GM19463 (cell line): ENCODE measurements at regions not wholly inside any gene's neighbourhood (a gene's known extent, or its start where the extent isn't known, plus 50 kb on each side); places are given as distances from the start of the nearest gene placed in this dataset.
"Not testable (repeated sequence)": the region's sequence is repeated elsewhere in the genome, so short reads cannot be mapped to it uniquely, and the experiment has no call there.

Experiments used
- ATAC-seq: cut with Tn5 transposase; IDR thresholded peaks from one replicate; pipeline ENCODE4 v1.9.1; 2021; ENCODE audit warnings: mild to moderate bottlenecking, moderate library complexity; ENCODE audit not compliant: unreplicated experiment

DNA sequence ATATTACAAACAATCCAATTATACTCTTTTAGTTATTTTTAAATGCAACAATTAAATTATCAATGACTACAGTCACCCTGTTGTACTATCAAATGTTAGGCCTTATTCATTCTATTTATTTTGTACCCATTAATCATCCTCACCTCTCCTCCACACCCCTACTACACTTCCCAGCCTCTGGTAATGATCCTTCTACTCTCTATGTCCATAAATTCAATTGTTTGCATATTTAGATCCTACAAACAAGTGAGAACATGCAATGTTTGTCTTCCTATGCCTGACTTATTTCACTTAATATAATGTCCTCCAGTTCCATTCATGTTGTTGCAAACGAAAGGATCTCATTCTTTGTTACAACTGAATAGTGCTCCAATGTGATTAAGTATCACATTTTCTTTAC, 1414.6 kb downstream of the SLITRK1 start:
- ATAC-seq, result no peak

DNA sequence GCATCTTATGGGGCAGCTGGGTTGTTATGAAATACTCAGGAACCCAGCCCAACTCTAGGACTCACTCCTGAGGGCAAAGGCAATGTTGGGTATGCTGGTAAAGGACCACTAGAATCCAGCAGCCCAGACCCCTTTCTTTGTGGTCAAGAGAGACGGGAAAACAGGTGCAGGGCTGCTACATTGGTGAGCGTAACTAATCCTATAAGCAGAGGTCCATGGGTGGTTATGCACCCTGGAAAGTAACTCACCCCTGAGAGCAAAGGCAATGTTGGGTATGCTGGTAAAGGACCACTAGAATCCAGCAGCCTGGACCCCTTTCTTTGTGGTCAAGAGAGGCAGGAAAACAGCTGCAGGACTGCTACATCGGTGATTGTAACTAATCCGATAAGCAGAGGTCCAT, 1422.7 kb downstream of the SLITRK1 start:
- not testable (repeated sequence) for ATAC-seq

- no peak for ATAC-seq
Observed at GRCh38 chr13:82458169-82458568, 1424.1 kb downstream of the SLITRK1 start.

DNA sequence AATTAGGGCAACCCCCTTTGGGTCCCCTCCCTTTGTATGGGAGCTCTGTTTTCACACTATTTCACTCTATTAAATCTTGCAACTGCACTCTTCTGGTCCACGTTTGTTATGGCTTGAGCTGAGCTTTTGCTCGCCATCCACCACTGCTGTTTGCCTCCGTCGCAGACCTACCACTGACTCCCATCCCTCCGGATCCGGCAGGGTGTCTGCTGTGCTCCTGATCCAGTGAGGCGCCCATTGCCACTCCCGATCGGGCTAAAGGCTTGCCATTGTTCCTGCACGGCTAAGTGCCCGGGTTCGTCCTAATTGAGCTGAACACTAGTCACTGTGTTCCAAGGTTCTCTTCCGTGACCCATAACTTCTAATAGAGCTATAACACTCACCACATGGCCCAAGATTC, 1424.7 kb downstream of the SLITRK1 start:
- not testable (repeated sequence) for ATAC-seq

GRCh38 chr13:82447416-82448077, 1434.7 kb downstream of the SLITRK1 start:
- ATAC-seq, result no peak

GRCh38 chr13:82439159-82439904, 1442.9 kb downstream of the SLITRK1 start:
- no peak for ATAC-seq

DNA sequence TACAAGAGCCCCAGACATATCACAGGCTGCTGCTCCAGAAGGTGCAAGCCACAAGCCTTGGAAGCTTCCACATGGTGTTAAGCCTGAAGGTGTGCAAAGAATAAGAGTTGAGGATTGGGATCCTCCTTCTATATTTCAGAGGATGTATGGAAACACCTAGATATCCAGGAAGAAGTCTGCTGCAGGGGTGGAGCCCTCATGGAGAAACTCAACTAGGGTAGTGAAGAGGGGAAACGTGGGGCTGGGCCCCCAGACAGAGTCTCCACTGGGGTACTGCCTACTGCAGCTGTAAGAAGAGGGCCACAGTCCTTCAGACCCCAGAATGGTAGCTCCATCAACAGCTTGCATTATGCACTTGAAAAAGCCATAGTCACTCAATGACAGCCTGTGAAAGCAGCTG, 1444.0 kb downstream of the SLITRK1 start:
- no peak for ATAC-seq

GRCh38 chr13:82436099-82436585, 1446.1 kb downstream of the SLITRK1 start:
- ATAC-seq, result no peak

GRCh38 chr13:82432949-82433348, 1449.3 kb downstream of the SLITRK1 start:
- no peak for ATAC-seq

DNA sequence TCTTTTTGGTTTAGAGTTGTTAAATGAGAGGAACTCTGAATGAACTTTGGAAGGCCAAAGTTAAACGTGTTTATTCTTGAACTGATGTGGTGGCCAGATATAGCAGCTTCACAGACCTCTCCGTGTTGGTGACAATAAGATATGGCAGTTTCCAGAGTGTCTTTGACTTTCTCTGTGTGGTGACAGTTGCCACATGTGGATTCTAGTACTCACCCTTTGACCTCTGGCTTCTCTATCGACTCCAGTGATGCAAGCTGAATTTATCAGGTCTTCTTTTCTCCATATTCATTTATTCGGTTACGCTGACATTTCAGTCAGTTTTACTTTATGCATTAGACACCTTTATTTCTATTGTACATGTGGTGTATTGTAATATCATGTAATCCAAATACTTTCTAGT, 1469.5 kb downstream of the SLITRK1 start:
- ATAC-seq, result no peak

DNA sequence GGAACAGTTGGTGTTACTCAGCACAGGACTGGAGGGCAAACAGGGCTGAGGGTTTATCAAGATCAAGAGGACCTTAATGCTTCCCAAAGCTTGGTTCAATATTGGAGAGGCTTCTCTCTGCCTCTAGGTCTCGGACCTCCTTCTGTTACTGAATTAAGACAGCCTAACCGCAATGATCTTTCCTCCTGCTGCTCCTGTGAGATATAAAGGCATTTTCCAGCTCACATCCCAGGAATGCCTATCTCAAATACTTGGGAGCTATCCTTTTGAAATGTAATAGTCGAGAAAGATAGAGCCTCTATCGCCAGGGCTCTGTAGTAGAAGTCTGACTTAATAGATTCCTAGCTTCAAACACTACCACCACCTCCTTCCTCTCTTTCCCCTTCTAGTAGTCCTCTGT, 1475.0 kb downstream of the SLITRK1 start:
- no peak for ATAC-seq

- ATAC-seq, result no peak
Observed at GRCh38 chr13:82374719-82375118, 1507.6 kb downstream of the SLITRK1 start.

GRCh38 chr13:82370316-82370715, 1512.0 kb downstream of the SLITRK1 start:
- ATAC-seq, result no peak

- ATAC-seq, result no peak
Observed at GRCh38 chr13:82364525-82364924, 1517.7 kb downstream of the SLITRK1 start.

DNA sequence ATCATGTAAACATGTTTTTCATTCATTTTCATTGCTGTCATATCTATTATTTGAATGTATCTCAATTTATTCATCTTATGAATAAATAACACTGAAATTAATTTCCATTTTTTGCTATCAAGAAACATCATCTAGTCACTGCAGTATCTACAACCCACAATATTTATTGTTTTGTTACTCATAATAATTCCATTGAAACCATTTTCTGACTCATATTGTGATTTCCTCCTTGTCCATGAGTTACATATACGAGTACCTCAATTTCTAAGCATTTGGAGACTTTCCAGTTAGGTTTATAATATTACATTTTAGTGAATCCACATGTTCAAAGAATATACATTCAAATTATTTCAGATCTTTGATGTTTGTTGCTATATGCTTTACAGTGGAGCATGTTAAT, 1524.0 kb downstream of the SLITRK1 start:
- ATAC-seq, result no peak

GRCh38 chr13:82356667-82357410, 1525.4 kb downstream of the SLITRK1 start:
- ATAC-seq, result no peak

- ATAC-seq, result no peak
Observed at GRCh38 chr13:82344867-82345266, 1537.4 kb downstream of the SLITRK1 start.

DNA sequence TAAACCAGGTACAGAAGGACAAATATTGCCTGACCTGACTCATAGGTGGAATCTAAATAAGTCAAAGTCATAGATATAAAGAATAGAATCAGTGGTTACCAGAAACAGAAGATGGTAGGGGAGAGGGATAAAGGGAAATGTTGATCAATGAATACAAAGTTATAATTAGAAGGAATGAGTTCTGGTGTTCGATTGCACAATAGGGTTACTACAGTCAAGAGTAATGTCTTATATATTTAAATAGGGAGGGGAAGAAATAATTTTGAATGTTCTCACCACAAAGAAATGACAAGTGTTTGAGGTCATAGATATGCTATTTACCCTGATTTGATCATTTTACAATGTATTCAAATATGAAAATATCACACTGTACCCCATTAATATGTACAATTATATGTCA, 1541.2 kb downstream of the SLITRK1 start:
- no peak for ATAC-seq

- peak; percentile 59 for ATAC-seq
Observed at GRCh38 chr13:82330499-82330898, 1551.8 kb downstream of the SLITRK1 start.

DNA sequence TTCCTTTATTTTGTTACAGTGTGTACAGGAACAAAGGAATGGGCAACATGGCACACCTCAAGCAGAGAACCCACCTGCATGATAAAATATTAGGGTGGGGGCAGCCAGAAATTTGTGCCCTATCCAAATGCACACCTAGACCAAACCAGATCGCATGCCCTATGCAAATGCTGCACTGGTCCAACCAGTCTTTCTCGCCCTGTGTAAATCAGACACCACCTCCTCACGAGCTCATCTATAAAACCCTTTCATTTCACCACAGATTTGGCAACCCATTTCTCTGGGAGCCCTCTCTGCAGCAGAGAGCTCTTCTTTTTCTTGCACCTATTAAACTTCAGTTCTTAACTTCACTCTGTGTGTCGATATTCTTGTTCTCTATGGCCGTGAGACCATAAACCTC, 1559.2 kb downstream of the SLITRK1 start:
- ATAC-seq, result no peak

DNA sequence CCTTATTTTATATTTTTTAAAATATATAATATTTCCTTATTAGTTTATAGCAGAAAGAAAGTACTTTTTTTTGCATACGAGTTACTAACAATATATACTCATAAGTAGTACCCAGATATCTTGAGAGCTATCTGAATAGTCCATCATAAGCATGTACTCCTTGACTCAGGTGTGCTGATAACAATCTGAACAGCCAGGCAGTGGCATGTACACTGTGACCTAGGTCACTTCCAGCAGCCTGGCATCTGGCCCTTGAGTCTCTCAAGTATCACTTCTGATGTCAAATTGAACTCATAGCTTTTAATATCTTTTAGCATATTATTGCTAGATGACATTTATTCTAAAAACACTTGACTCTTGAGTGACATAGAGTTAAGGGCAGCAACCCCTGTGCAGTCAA, 1576.7 kb downstream of the SLITRK1 start:
- ATAC-seq, result no peak

- ATAC-seq, result no peak
Observed at GRCh38 chr13:82298106-82298505, 1584.2 kb downstream of the SLITRK1 start.
